Karpas-422 (cell line): ENCODE measurements at regions not wholly inside any gene's neighbourhood (a gene's known extent, or its start where the extent isn't known, plus 50 kb on each side); places are given as distances from the start of the nearest gene placed in this dataset.

Experiments used
- DNase-seq: peaks from one replicate; pipeline ENCODE4 v3.0.0-alpha.2; 2015
- H2AFZ ChIP-seq: fragments of 200-600 bp; sonication (generic); 2 replicates; pipeline ENCODE4 v1.6.1; 2014; ENCODE audit warnings: antibody characterized with exemption, low read length, mixed read lengths
- H3K27ac ChIP-seq: fragments of 200-600 bp; sonication (generic); 2 replicates; pipeline ENCODE4 v1.5.1; 2014; ENCODE audit warnings: mild to moderate bottlenecking, low read length, moderate library complexity
- H3K27me3 ChIP-seq: fragments of 200-600 bp; sonication (generic); 2 replicates; pipeline ENCODE4 v1.6.1; 2014; ENCODE audit warnings: low read length, mixed read lengths
- H3K36me3 ChIP-seq: fragments of 200-600 bp; sonication (generic); 2 replicates; pipeline ENCODE4 v1.6.1; 2014; ENCODE audit warnings: low read length, mixed read lengths; ENCODE audit not compliant: insufficient read depth
- H3K4me1 ChIP-seq: fragments of 200-600 bp; sonication (generic); 2 replicates; pipeline ENCODE4 v1.6.1; 2014; ENCODE audit warnings: mild to moderate bottlenecking, low read length, mixed read lengths
- H3K4me2 ChIP-seq: fragments of 200-600 bp; sonication (generic); 2 replicates; pipeline ENCODE4 v1.6.1; 2014; ENCODE audit warnings: low read length, low read depth, mild to moderate bottlenecking; ENCODE audit not compliant: poor library complexity, severe bottlenecking
- H3K4me3 ChIP-seq: fragments of 200-600 bp; sonication (generic); 2 replicates; pipeline ENCODE4 v1.5.1; 2014; ENCODE audit warnings: mild to moderate bottlenecking, antibody characterized with exemption, low read length, mixed read lengths
- H3K79me2 ChIP-seq: fragments of 200-600 bp; sonication (generic); 2 replicates; pipeline ENCODE4 v1.6.1; 2014; ENCODE audit warnings: mild to moderate bottlenecking, low read length, mixed read lengths
- H3K9ac ChIP-seq: fragments of 200-600 bp; sonication (generic); 2 replicates; pipeline ENCODE4 v1.6.0; 2014; ENCODE audit warnings: low read length
- H3K9me2 ChIP-seq: fragments of 200-600 bp; sonication (generic), shearing (Covaris generic); replicated peaks from 2 replicates; pipeline ENCODE4 v1.6.0; 2014; ENCODE audit warnings: mild to moderate bottlenecking, low read length, moderate library complexity; ENCODE audit not compliant: insufficient read depth
- H3K9me3 ChIP-seq: fragments of 300-700, 200-600 bp; sonication (generic); 2 replicates; pipeline ENCODE4 v1.6.1; 2014; ENCODE audit warnings: low read length, mixed read lengths
- H4K20me1 ChIP-seq: fragments of 200-600 bp; sonication (generic); 2 replicates; pipeline ENCODE4 v1.6.1; 2014; ENCODE audit warnings: mild to moderate bottlenecking, antibody characterized with exemption, low read length, low read depth; ENCODE audit not compliant: insufficient read depth

- no peak overlapping the region for H3K9ac ChIP-seq
- DNase-seq: no peak
- no peak overlapping the region for H2AFZ ChIP-seq
- H3K4me2 ChIP-seq: no peak overlapping the region
- H3K36me3 ChIP-seq: no peaks in the 10 kb centered on the region
- H4K20me1 ChIP-seq: no peaks in the 10 kb centered on the region
- no peak overlapping the region for H3K27ac ChIP-seq
- no peaks in the 10 kb centered on the region for H3K9me3 ChIP-seq
- H3K27me3 ChIP-seq: no peaks in the 10 kb centered on the region
- no peak overlapping the region for H3K4me3 ChIP-seq
- no peaks in the 10 kb centered on the region for H3K79me2 ChIP-seq
- no peaks in the 10 kb centered on the region for H3K4me1 ChIP-seq
- no peaks in the 10 kb centered on the region for H3K9me2 ChIP-seq
Observed at GRCh38 chr6:166779963-166780683, 153.1 kb upstream of the RPS6KA2 start.

- no peak for DNase-seq
- Histone ChIP-seq H3K9ac (no peak overlapping the region), H3K27me3 (no peaks in the 10 kb centered on the region), H3K4me2 (no peak overlapping the region), H3K36me3 (no peaks in the 10 kb centered on the region), H2AFZ (no peak overlapping the region), H3K4me3 (no peak overlapping the region), H3K9me3 (no peaks in the 10 kb centered on the region), H4K20me1 (no peaks in the 10 kb centered on the region), H3K79me2 (no peaks in the 10 kb centered on the region), H3K9me2 (no peaks in the 10 kb centered on the region), H3K4me1 (peaks cover 4% of the 10 kb centered on the region; the same call in 1 of the 2 replicates), H3K27ac (no peak overlapping the region)
Observed at GRCh38 chr6:166779381-166779780, 152.3 kb upstream of the RPS6KA2 start.

GRCh38 chr6:166778776-166779175, 151.7 kb upstream of the RPS6KA2 start:
- no peak for DNase-seq
- Histone ChIP-seq H3K27me3 (no peaks in the 10 kb centered on the region), H2AFZ (no peak overlapping the region), H3K9me3 (no peaks in the 10 kb centered on the region), H3K27ac (no peak overlapping the region), H3K9me2 (no peaks in the 10 kb centered on the region), H3K4me3 (no peak overlapping the region), H3K79me2 (no peaks in the 10 kb centered on the region), H4K20me1 (no peaks in the 10 kb centered on the region), H3K36me3 (no peaks in the 10 kb centered on the region), H3K4me2 (no peak overlapping the region), H3K4me1 (peaks cover 4% of the 10 kb centered on the region; the same call in 1 of the 2 replicates), H3K9ac (no peak overlapping the region)

- H2AFZ ChIP-seq: no peak overlapping the region
- H3K27me3 ChIP-seq: no peaks in the 10 kb centered on the region
- H3K9me3 ChIP-seq: no peaks in the 10 kb centered on the region
- DNase-seq: no peak
- H3K4me2 ChIP-seq: no peak overlapping the region
- H3K27ac ChIP-seq: no peak overlapping the region
- no peaks in the 10 kb centered on the region for H3K36me3 ChIP-seq
- peaks cover 4% of the 10 kb centered on the region; the same call in 1 of the 2 replicates for H3K4me1 ChIP-seq
- H3K4me3 ChIP-seq: no peak overlapping the region
- H4K20me1 ChIP-seq: no peaks in the 10 kb centered on the region
- H3K9me2 ChIP-seq: no peaks in the 10 kb centered on the region
- H3K79me2 ChIP-seq: no peaks in the 10 kb centered on the region
- H3K9ac ChIP-seq: no peak overlapping the region
Observed at GRCh38 chr6:166778046-166778445, 151.0 kb upstream of the RPS6KA2 start.

- DNase-seq: no peak
- H3K27ac ChIP-seq: no peak overlapping the region
- no peak overlapping the region for H3K9ac ChIP-seq
- no peaks in the 10 kb centered on the region for H4K20me1 ChIP-seq
- H3K4me3 ChIP-seq: no peak overlapping the region
- no peaks in the 10 kb centered on the region for H3K9me3 ChIP-seq
- H3K9me2 ChIP-seq: no peaks in the 10 kb centered on the region
- no peak overlapping the region for H2AFZ ChIP-seq
- H3K79me2 ChIP-seq: no peaks in the 10 kb centered on the region
- H3K27me3 ChIP-seq: no peaks in the 10 kb centered on the region
- H3K4me1 ChIP-seq: peaks cover 4% of the 10 kb centered on the region; the same call in 1 of the 2 replicates
- no peaks in the 10 kb centered on the region for H3K36me3 ChIP-seq
- H3K4me2 ChIP-seq: no peak overlapping the region
Observed at GRCh38 chr6:166777096-166777630, 150.1 kb upstream of the RPS6KA2 start.

- Histone ChIP-seq H3K27ac (no peak overlapping the region), H3K9me2 (no peaks in the 10 kb centered on the region), H3K9me3 (no peaks in the 10 kb centered on the region), H4K20me1 (no peaks in the 10 kb centered on the region), H3K4me2 (no peak overlapping the region), H3K4me1 (peaks cover 4% of the 10 kb centered on the region; the same call in 1 of the 2 replicates), H3K36me3 (no peaks in the 10 kb centered on the region), H3K9ac (no peak overlapping the region), H3K4me3 (no peak overlapping the region), H2AFZ (no peak overlapping the region), H3K79me2 (no peaks in the 10 kb centered on the region), H3K27me3 (no peaks in the 10 kb centered on the region)
- no peak for DNase-seq
Observed at GRCh38 chr6:166776571-166776970, 149.5 kb upstream of the RPS6KA2 start.

GRCh38 chr6:166775923-166776220, 148.8 kb upstream of the RPS6KA2 start:
- H3K79me2 ChIP-seq: no peaks in the 10 kb centered on the region
- no peak overlapping the region for H3K9ac ChIP-seq
- H4K20me1 ChIP-seq: no peaks in the 10 kb centered on the region
- no peaks in the 10 kb centered on the region for H3K9me3 ChIP-seq
- no peak overlapping the region for H3K4me3 ChIP-seq
- no peak overlapping the region for H3K4me2 ChIP-seq
- H3K9me2 ChIP-seq: no peaks in the 10 kb centered on the region
- no peaks in the 10 kb centered on the region for H3K36me3 ChIP-seq
- DNase-seq: no peak
- H2AFZ ChIP-seq: no peak overlapping the region
- peaks cover 4% of the 10 kb centered on the region; the same call in 1 of the 2 replicates for H3K4me1 ChIP-seq
- H3K27me3 ChIP-seq: no peaks in the 10 kb centered on the region
- no peak overlapping the region for H3K27ac ChIP-seq

GRCh38 chr6:166775180-166775922, 148.3 kb upstream of the RPS6KA2 start:
- no peaks in the 10 kb centered on the region for H3K27me3 ChIP-seq
- H4K20me1 ChIP-seq: no peaks in the 10 kb centered on the region
- DNase-seq: peak; percentile 93
- H3K9me2 ChIP-seq: no peaks in the 10 kb centered on the region
- peaks cover 4% of the 10 kb centered on the region; the same call in 1 of the 2 replicates for H3K4me1 ChIP-seq
- H3K79me2 ChIP-seq: no peaks in the 10 kb centered on the region
- no peak overlapping the region for H3K4me2 ChIP-seq
- H3K27ac ChIP-seq: no peak overlapping the region
- no peak overlapping the region for H3K4me3 ChIP-seq
- no peaks in the 10 kb centered on the region for H3K9me3 ChIP-seq
- no peaks in the 10 kb centered on the region for H3K36me3 ChIP-seq
- no peak overlapping the region for H3K9ac ChIP-seq
- H2AFZ ChIP-seq: no peak overlapping the region
